GM12874 (cell line): ENCODE measurements at regions not wholly inside any gene's neighbourhood (a gene's known extent, or its start where the extent isn't known, plus 50 kb on each side); places are given as distances from the start of the nearest gene placed in this dataset.

Source experiments
- TF ChIP-seq, protein P1 (sequence below): IDR thresholded peaks from 2 replicates; pipeline ENCODE4 v1.5.1; 2011; ENCODE audit warnings: low read depth, mild to moderate bottlenecking, control low read depth, low read length, moderate library complexity; ENCODE audit not compliant: insufficient read depth

DNA sequence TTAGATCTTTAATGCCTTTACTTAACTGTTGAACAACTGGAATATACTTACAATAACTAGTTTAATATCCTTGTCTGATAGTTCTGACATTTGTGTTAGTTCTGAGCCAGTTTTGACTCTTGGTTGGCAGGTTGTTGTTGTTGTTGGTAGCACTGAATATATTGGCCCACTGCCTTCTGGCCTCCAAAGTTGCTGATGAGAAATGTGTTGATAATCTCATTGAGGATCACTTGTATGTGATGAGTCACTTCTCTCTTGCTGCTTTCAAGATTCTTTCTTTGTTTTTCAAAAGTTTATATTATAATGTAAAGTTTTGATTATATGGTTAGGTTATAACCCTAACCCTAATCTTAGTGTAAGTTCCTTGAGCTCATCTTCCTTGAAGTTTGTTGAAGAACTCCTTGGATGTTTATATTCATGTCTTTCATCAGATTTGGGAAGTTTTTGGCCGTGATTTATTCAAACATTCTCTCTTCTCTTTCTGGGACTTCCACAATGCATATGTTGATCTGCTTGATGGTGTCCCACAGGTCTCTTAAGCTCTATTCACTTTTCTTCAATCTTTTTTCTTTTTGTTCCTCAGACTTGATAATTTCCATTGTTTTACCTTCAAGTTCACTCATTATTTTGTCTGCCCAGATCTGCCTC, 149.7 kb downstream of the FGF18 start:
- TF ChIP-seq, protein P1, sequence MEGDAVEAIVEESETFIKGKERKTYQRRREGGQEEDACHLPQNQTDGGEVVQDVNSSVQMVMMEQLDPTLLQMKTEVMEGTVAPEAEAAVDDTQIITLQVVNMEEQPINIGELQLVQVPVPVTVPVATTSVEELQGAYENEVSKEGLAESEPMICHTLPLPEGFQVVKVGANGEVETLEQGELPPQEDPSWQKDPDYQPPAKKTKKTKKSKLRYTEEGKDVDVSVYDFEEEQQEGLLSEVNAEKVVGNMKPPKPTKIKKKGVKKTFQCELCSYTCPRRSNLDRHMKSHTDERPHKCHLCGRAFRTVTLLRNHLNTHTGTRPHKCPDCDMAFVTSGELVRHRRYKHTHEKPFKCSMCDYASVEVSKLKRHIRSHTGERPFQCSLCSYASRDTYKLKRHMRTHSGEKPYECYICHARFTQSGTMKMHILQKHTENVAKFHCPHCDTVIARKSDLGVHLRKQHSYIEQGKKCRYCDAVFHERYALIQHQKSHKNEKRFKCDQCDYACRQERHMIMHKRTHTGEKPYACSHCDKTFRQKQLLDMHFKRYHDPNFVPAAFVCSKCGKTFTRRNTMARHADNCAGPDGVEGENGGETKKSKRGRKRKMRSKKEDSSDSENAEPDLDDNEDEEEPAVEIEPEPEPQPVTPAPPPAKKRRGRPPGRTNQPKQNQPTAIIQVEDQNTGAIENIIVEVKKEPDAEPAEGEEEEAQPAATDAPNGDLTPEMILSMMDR, result no peak

DNA sequence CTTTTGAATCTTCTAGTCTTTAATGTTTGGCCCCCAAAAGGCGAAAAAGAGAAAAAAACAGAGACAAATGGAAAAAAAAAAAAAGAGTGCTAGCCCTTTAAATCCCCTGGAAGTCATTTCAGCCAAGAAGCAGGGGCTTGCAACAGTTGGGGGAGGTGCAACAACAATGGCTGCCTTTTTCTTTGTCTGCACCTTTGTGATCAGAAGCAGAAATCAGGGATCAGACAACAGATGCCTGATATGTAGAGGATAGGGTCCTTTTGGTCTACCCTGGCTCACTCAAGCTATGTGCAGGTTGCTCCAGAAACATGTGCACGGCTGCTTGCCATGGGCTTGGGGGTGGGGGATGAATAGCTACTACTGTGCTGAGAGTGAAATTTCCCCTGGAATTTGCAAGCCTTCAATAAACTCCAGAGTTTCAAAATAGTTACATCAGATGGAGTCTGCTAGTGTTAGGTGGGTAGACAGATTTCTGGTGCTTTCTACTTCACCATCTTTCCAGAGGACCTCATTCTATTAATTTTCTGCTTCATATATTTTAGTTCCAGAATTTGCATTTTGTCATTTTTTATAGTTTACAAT, 150.9 kb downstream of the FGF18 start:
- TF ChIP-seq, protein P1, result no peak

DNA sequence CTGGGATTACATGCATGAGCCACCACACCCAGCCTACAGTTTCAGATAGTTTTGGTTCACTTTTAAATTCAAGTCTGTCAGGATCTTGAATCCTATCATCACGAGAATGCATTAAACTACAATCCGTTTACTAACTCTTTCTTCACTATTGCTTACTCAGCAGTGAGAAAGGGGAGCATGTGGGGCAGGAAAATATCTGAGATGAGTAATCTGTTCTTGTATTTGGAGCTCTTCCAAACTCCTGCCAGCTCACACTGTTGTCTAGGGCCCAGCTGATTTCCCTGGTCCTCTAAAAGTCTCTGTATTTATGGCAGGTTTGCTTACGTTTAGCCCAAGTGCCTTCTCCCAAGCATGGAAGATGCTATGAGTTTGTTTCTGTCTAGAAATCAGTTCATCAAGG, 152.2 kb downstream of the FGF18 start:
- TF ChIP-seq, protein P1, result no peak

DNA sequence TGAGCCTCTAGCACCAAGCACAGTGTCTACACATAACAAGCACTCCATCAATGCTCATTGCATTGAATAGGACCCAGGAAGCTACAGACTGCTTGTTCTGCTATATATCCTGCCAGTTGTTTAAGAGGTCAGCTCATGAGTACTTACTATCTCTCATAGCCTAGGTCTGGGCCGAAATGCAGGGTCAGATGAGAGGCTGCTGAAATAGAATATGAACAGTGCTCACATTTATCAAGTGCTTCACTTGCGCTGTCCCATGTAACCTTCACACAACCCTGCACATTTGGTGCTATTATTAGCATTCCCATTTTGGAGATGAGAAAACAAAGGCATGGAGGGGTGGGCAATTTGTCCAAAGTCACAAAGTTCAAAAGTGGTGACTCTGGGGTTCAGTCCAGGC, 153.6 kb downstream of the FGF18 start:
- TF ChIP-seq, protein P1, result no peak

DNA sequence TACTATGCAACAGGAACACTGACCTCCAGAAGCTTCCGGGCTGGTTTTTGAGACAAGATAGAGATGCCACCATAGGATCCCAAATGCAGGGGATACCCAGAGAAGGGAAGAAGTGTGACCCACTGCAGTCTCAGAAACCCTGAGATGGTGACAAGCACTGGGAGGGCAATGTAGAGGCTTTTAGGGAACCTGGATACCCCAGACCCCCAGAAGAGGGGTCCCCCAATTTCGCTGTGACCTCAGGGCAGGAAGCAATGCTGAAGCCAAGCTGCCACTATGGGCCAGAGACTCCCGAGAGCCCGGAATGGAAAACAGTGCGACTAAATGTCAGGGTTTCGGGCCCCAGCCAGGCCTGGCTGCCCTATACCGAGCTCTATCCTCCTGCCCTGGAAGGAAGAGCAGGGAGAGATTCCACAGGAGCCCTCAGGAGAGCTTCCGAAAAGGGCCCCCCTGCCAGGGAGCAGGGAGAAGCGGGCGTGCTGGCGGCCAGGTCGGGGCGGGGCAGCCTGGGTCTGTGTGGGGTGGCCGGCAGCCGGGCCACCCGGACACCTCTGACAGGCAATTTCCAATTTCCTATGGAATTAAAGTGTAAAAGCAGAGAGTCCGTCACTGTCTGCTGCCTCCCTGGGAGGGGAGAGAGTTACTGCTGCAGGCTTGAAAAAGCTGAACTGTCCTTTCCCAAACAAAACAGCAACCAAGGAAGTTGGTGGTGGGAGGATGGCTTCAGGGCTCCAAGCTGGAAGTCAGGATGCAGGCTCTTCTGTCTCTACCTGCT, 154.2 kb downstream of the FGF18 start:
- TF ChIP-seq, protein P1, result no peak

DNA sequence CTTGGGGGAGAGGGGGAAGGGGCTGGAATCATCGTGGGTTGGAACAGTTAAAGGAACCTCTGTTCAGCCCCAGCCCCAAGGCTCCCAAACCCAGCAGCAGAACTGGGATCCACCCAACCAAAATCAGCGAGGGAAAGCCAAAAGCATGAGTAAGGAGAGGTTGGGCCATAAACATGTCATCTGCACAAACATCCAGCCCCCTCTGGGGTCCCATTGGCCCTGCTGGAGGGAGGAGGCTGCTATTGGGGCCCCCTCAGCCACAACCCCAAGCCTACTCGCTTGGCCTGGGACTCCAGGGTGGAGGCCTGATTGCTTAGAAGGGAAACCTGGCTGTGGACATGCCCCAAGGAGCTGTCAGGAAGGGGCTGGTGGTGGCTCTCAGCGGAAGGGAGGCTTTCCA, 154.9 kb downstream of the FGF18 start:
- TF ChIP-seq, protein P1, result no peak

DNA sequence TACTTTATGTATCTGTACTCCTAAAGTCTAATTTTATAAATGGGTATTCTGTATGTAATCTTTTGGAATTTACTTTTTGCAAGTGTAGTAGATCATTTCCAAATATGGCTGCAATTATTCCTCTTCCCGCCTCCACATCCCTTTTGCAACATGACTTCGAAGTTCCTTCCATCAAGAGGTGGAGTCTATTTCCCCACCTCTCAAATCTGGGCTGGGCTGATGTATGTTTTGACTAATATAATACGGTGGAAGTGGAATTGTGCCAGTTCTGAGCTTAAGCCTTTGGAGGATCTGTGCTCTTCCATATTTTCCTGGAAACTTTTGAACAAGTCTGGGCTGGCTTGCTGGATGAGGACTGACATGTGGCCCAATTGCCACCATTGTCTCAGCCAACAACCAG, 155.9 kb downstream of the FGF18 start:
- TF ChIP-seq, protein P1, result no peak
